ENCODE measurements at regions not wholly inside any gene's neighbourhood (a gene's known extent, or its start where the extent isn't known, plus 50 kb on each side); places are given as distances from the start of the nearest gene placed in this dataset.

DNA sequence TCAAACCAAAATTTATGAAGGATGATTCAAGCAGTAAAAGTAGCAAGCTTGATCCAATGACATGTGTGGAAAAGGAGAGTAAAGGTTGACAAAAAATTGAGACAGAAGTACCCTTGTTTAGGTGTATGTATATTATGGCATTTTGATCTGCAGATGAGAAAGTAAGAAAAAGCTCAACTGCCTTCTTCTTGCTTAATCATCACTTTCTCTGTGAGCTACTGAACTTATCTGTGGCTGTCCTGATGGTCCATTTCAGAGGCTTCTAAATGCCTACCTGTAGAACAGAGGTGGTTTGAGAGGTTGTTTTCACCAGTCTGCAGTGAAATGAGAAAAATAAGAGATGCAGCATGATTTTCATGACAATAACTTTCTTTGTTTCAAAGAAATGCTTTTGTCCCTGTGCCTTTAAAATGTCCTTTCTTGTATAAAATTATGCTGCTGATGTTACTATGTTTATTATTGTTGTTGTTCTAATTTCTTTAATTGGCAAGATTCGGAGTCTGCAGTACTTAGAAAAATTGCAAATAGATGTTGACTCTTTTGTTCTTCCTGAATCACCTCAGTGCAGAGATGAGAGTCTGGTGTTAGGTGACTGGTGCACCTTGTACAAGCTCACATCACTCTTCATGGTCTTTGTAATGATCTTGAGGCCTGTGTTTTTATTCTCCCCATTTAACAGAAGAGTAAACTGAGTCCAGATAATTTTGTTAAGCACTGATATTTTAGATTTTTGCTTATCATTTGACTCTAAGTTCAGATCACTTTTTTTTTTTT, 821.9 kb downstream of the VRK1 start:
- DNase-seq (ENCODE audit: low read depth): no peak
- no peak overlapping the region for H3K4me3 ChIP-seq (ENCODE audit: low read depth, low read length)
- TF ChIP-seq, protein P1, sequence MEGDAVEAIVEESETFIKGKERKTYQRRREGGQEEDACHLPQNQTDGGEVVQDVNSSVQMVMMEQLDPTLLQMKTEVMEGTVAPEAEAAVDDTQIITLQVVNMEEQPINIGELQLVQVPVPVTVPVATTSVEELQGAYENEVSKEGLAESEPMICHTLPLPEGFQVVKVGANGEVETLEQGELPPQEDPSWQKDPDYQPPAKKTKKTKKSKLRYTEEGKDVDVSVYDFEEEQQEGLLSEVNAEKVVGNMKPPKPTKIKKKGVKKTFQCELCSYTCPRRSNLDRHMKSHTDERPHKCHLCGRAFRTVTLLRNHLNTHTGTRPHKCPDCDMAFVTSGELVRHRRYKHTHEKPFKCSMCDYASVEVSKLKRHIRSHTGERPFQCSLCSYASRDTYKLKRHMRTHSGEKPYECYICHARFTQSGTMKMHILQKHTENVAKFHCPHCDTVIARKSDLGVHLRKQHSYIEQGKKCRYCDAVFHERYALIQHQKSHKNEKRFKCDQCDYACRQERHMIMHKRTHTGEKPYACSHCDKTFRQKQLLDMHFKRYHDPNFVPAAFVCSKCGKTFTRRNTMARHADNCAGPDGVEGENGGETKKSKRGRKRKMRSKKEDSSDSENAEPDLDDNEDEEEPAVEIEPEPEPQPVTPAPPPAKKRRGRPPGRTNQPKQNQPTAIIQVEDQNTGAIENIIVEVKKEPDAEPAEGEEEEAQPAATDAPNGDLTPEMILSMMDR (IDR thresholded peaks at IDR 0.05; ENCODE audit: control insufficient read depth, extremely low read depth, insufficient read depth): no peak

DNA sequence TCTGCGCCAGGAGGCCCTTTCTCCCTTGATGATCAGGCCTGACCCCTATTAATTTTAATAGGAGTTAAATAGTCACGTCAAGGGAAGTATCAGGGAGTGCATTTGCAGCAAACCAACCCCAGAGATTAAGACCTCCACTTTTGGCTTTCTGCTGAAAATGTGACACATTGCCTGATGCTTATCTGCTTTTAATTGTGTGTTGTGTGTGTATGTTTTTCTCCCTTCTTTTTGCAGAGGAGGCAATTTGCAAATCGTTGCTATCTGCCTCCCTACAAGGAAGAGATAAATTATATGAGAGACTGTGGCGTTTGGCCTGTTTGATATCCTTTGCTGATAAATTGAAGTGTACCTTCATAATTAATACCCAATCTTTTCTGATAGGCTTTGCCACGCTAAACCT, 822.9 kb downstream of the VRK1 start:
- DNase-seq (ENCODE audit: low read depth): no peak
- TF ChIP-seq, protein P1 (IDR thresholded peaks at IDR 0.05; ENCODE audit: control insufficient read depth, extremely low read depth, insufficient read depth): no peak
- H3K4me3 ChIP-seq (ENCODE audit: low read depth, low read length): no peak overlapping the region

DNA sequence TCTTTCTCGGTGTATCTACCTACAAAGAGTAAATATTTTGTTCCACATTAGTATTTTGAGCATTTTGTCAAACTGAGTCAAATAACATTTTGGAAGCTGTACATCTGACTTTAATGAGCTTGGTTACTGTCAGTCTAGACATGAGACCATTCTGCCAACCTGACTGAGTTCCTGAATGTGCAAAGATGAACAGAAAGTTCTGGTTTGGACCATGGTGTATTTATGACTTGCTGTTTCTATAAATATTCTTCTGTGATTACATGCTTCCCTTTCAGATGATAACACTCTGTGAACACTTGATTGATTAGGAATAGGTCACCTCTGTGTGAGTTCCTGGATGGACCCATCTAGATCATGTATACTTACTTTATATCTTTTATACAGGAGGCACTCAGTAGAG, 827.8 kb downstream of the VRK1 start:
- TF ChIP-seq, protein P1 (IDR thresholded peaks at IDR 0.05; ENCODE audit: control insufficient read depth, extremely low read depth, insufficient read depth): no peak
- no peak for DNase-seq (ENCODE audit: low read depth)

DNA sequence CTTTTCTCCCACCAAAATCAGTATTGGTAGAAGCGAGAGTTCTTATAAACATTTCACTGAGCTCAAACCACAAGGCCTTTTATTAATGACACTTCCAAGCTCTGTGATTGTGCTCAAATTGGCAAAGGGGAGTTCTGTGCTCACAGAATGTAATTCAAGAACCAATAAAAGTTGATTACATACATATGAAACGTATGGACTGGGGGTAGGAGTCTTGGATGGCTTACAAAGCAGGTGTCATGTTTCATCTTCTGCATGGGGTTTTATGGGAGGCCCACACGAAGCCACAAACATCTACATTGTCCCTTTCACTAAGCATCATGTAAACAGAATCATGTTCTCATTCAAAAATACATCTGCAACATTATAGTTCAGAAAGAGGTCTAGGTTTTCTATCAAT, 828.3 kb downstream of the VRK1 start:
- no peak overlapping the region for H3K4me3 ChIP-seq (ENCODE audit: low read depth, low read length)
- TF ChIP-seq, protein P1 (IDR thresholded peaks at IDR 0.05; ENCODE audit: control insufficient read depth, extremely low read depth, insufficient read depth): no peak
- no peak for DNase-seq (ENCODE audit: low read depth)

More for the DNA sequence above, 827.8 kb downstream of the VRK1 start:
- no peak overlapping the region for H3K4me3 ChIP-seq (ENCODE audit: low read depth, low read length)

DNA sequence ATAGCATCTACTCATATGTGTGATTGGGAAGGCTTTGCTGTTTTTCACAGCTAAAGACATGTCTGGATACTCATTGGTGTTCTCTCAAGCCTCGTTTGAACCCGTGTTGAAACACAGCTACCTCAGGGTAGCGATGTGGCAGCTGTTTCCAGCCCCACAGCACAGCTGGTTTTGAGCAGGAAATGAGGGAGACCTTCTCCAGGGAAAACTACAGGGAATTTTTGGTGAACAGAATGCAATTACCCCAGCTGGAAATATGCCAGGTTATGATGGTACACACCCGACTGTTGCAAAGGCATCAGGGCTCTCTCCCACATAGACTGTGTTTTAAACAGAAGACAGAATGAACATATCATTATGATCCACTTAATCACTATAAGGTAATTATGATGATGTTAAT, 828.9 kb downstream of the VRK1 start:
- no peak overlapping the region for H3K4me3 ChIP-seq (ENCODE audit: low read depth, low read length)
- no peak for DNase-seq (ENCODE audit: low read depth)
- TF ChIP-seq, protein P1 (IDR thresholded peaks at IDR 0.05; ENCODE audit: control insufficient read depth, extremely low read depth, insufficient read depth): no peak

DNA sequence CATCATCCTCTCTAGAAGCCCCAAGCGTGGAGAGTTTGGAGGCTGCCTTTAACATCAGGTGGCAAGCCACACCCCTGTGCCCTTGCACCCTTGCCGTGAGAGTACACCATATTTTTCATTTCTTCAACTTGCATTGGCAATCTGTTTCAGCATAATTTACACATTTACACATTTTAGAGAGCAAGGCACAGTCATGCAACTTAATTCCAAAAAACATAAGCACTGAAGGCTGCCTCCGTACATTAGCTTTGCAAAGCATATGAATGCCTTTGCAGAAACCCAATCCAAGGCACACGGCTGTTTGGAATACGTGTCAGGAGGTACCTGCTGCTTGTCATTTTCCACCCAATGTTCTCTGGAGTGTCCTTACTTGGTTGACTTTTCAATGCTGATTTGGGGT, 833.1 kb downstream of the VRK1 start:
- TF ChIP-seq, protein P1 (IDR thresholded peaks at IDR 0.05; ENCODE audit: control insufficient read depth, extremely low read depth, insufficient read depth): no peak
- no peak overlapping the region for H3K4me3 ChIP-seq (ENCODE audit: low read depth, low read length)
- no peak for DNase-seq (ENCODE audit: low read depth)

All from LNCaP clone FGC (cell line).